Activated CD8-positive, alpha-beta T cell treated with anti-CD3 and anti-CD28 coated beads for 36 hours (primary cell): ENCODE measurements at regions not wholly inside any gene's neighbourhood (a gene's known extent, or its start where the extent isn't known, plus 50 kb on each side); places are given as distances from the start of the nearest gene placed in this dataset.

Source experiments
- ATAC-seq: fragments of 200-7000 bp; cut with Tn5 transposase; one replicate; pipeline ENCODE4 v1.10.0; 2021; ENCODE audit warnings: mild to moderate bottlenecking, moderate library complexity
- CTCF ChIA-PET: fragments of 350-600 bp; sonication (Branson Sonifier 250); formaldehyde crosslinking; loops from one replicate; lab custom pipeline; 2021; ENCODE audit warnings: antibody characterized with exemption; lab: Charles Lee
- POLR2A ChIA-PET: fragments of 350-600 bp; sonication (Branson Sonifier 250); formaldehyde crosslinking; loops from one replicate; lab custom pipeline; 2021; ENCODE audit warnings: antibody characterized with exemption; lab: Charles Lee
- DNase-seq: peaks from one replicate; pipeline ENCODE4 v3.0.0-alpha.2; 2020
- H3K27ac Mint-ChIP-seq: one replicate; pipeline ENCODE4 v1.8.0; 2021; ENCODE audit warnings: mild to moderate bottlenecking, mixed read lengths
- H3K27me3 Mint-ChIP-seq: one replicate; pipeline ENCODE4 v1.8.0; 2021; ENCODE audit warnings: mixed read lengths
- H3K36me3 Mint-ChIP-seq: one replicate; pipeline ENCODE4 v1.8.0; 2021; ENCODE audit warnings: low read depth, mixed read lengths
- H3K4me1 Mint-ChIP-seq: one replicate; pipeline ENCODE4 v1.8.0; 2021; ENCODE audit warnings: low read depth, mixed read lengths
- H3K4me3 Mint-ChIP-seq: one replicate; pipeline ENCODE4 v1.8.0; 2021; ENCODE audit warnings: mild to moderate bottlenecking, moderate library complexity, mixed read lengths
- H3K9me3 Mint-ChIP-seq: one replicate; pipeline ENCODE4 v1.8.0; 2021; ENCODE audit warnings: mixed read lengths
- intact Hi-C: fragments of 100-400 bp; cut with micrococcal nuclease; formaldehyde crosslinking; loops from one replicate; pipeline ENCODE4 v1.10.0; 2022
- TF ChIP-seq, protein P1 (sequence below): fragments of 200-600 bp; IDR thresholded peaks from one replicate; pipeline ENCODE4 v1.8.0; 2022; ENCODE audit warnings: antibody characterized with exemption, mild to moderate bottlenecking

DNA sequence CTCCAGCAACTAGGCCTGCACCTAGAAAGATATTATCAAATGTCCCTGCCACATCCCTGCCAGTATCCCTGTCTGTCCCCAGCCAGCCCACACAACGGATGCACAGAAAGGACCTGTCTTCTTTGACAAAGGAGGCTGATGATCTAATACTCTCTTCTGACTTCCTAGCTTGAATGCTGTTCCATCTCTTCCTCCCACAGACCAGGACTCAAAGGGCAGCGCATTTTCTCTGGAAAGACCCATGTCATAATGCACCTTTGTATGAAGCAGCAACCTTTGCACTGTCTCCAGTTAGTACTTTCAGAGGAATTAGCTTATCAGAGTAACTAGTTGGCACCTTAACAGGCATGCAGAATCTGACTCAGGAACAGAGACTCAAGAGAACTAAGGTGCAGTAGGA lies 53.3 kb upstream of the TAF8 start:
- H3K27me3 Mint-ChIP-seq, result no peaks in the 10 kb centered on the region
- CTCF ChIA-PET, result interaction anchor here (1.0 to 1.3 kb wide), 3 partner anchors 10 to 47 kb away, joined by 3 to 6 read pairs (median 4); no protein-coding TSS in a partner anchor
- no peak overlapping the region for H3K4me3 Mint-ChIP-seq
- peak; percentile 32 for ATAC-seq
- intact Hi-C loops, result no loop called here
- H3K9me3 Mint-ChIP-seq, result peaks cover 4% of the 10 kb centered on the region
- peaks cover 41% of the 10 kb centered on the region for H3K4me1 Mint-ChIP-seq
- no peak for DNase-seq
- TF ChIP-seq, protein P1, sequence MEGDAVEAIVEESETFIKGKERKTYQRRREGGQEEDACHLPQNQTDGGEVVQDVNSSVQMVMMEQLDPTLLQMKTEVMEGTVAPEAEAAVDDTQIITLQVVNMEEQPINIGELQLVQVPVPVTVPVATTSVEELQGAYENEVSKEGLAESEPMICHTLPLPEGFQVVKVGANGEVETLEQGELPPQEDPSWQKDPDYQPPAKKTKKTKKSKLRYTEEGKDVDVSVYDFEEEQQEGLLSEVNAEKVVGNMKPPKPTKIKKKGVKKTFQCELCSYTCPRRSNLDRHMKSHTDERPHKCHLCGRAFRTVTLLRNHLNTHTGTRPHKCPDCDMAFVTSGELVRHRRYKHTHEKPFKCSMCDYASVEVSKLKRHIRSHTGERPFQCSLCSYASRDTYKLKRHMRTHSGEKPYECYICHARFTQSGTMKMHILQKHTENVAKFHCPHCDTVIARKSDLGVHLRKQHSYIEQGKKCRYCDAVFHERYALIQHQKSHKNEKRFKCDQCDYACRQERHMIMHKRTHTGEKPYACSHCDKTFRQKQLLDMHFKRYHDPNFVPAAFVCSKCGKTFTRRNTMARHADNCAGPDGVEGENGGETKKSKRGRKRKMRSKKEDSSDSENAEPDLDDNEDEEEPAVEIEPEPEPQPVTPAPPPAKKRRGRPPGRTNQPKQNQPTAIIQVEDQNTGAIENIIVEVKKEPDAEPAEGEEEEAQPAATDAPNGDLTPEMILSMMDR, result no peak
- peak overlapping the region; percentile 81 for H3K27ac Mint-ChIP-seq
- H3K36me3 Mint-ChIP-seq, result peaks cover 24% of the 10 kb centered on the region
- POLR2A ChIA-PET, result interaction anchor here (1.0 to 1.9 kb wide), 2 partner anchors 20 to 25 kb away, joined by 3 to 4 read pairs; no protein-coding TSS in a partner anchor

DNA sequence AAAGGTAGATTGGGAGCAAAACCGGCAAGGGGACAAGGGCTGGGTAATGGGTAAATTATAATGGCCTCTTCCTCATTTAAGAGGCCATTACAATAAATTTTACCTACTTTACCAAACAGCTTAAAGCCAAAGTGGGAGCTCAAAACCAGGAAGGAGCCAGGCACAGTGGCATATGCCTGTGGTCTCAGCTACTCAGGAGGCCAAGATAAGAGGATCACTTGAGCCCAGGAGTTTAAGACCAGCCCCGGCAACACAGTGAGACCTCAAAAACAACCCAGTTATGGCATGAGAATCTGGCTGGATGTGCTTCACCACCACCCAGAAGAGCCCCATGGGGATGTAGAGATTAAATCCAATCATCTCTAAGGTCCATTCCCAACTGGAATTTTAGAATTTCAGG lies 52.9 kb upstream of the TAF8 start:
- peak overlapping the region; percentile 81 for H3K27ac Mint-ChIP-seq
- intact Hi-C loops, result no loop called here
- peaks cover 25% of the 10 kb centered on the region for H3K36me3 Mint-ChIP-seq
- POLR2A ChIA-PET, result interaction anchor here (1.0 to 1.9 kb wide), 3 partner anchors 21 to 44 kb away, joined by 3 to 4 read pairs (median 3); no protein-coding TSS in a partner anchor
- H3K4me1 Mint-ChIP-seq, result peaks cover 42% of the 10 kb centered on the region
- no peak for ATAC-seq
- no peak for DNase-seq
- peaks cover 4% of the 10 kb centered on the region for H3K9me3 Mint-ChIP-seq
- no peak overlapping the region for H3K4me3 Mint-ChIP-seq
- no peaks in the 10 kb centered on the region for H3K27me3 Mint-ChIP-seq
- CTCF ChIA-PET, result interaction anchor here (1.0 to 1.3 kb wide), 4 partner anchors 11 to 47 kb away, joined by 3 to 6 read pairs (median 4); no protein-coding TSS in a partner anchor
- TF ChIP-seq, protein P1, result no peak
